ENCODE measurements at regions not wholly inside any gene's neighbourhood (a gene's known extent, or its start where the extent isn't known, plus 50 kb on each side); places are given as distances from the start of the nearest gene placed in this dataset.

DNA sequence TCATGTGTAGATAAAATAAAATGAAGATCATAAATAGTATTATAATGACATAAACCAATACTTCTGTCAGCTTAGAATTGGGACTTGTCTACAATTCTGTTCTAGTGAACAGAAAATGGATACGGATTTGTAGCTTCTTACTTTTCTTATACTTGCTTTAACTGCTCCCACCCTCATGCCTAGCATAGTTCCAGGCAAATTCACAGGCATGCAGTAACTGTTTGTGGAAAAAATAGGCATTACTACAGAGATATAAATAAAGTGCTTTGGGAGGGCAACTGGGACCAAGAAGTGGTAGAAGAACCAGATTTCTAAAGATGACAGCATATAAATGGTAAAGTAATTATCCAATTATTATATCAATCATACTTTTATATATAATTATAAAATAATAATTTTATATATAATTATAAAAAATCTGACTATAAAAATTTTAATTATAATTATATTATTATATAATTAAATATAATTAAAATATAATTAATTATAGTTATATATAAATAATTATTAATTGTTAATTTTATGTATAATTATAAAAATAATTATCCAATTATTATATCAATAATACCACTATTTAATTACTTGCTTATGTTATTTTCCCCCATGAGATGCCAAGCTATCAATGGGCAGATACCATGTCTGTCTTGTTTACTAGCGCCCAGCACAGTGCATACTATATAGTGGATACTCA, 144.1 kb downstream of the NOC3L start:
- Histone ChIP-seq H4K20me1 (replicated peaks in 1 of 2; ENCODE audit: control insufficient read depth in 1 of 2, insufficient read depth in 2 of 2, low read length in 2 of 2) (no peaks in the 10 kb centered on the region), H2BK20ac (ENCODE audit: low read length) (no peak overlapping the region), H3K56ac (replicated peaks; ENCODE audit: insufficient read length, low read depth, low read length) (no peak overlapping the region), H3K4me3 (ENCODE audit: extremely low read depth in 1 of 4, insufficient read depth in 2 of 4, low read depth in 3 of 4, low read length in 4 of 4) (no peak overlapping the region), H3K23ac (ENCODE audit: insufficient read length) (no peak overlapping the region), H3K36me3 (ENCODE audit: control insufficient read depth in 2 of 4, insufficient read depth in 4 of 4, low read length in 3 of 4) (no peaks in the 10 kb centered on the region), H2AFZ (ENCODE audit: low read length) (no peak overlapping the region), H3K18ac (ENCODE audit: extremely low read depth, low read length) (no peak overlapping the region), H2BK120ac (replicated peaks; ENCODE audit: low read depth, low read length) (no peak overlapping the region), H3K9me3 (ENCODE audit: insufficient read depth in 2 of 2, low read depth in 1 of 2, low read length in 1 of 2) (no peaks in the 10 kb centered on the region), H3K79me2 (ENCODE audit: control insufficient read depth in 1 of 2, insufficient read depth in 2 of 2, low read length in 2 of 2) (no peaks in the 10 kb centered on the region), H3K4me1 (replicated peaks in 1 of 4; ENCODE audit: control insufficient read depth in 3 of 4, insufficient read depth in 4 of 4, low read length in 3 of 4) (peaks cover 0 to 9% (median 7%) of the 10 kb centered on the region in 4 experiments; a peak in 4 of 7 replicates), H2BK5ac (ENCODE audit: low read depth, low read length) (no peak overlapping the region), H2AK5ac (ENCODE audit: low read depth, low read length) (no peak overlapping the region), H4K91ac (replicated peaks; ENCODE audit: insufficient read length, low read length) (no peak overlapping the region), H3K4me2 (ENCODE audit: insufficient read depth in 1 of 2, low read depth in 2 of 2, low read length in 2 of 2) (no peak overlapping the region), H4K5ac (ENCODE audit: insufficient read length, low read depth, low read length) (no peak overlapping the region), H3K9ac (replicated peaks in 1 of 4; ENCODE audit: extremely low read depth in 1 of 4, low read depth in 3 of 4, low read length in 3 of 4) (no peak overlapping the region), H3K27ac (ENCODE audit: low read depth, low read length) (no peak overlapping the region), H3K79me1 (ENCODE audit: low read depth, low read length) (no peaks in the 10 kb centered on the region), H3K23me2 (ENCODE audit: low read depth, low read length) (peaks cover 2% of the 10 kb centered on the region; the same call in 1 of the 2 replicates), H3K4ac (replicated peaks; ENCODE audit: insufficient read length, low read depth, low read length) (no peak overlapping the region), H3K14ac (ENCODE audit: insufficient read length) (no peak overlapping the region), H4K8ac (ENCODE audit: extremely low read depth, insufficient read depth, low read length) (no peak overlapping the region), H2BK12ac (ENCODE audit: low read depth, low read length) (no peak overlapping the region), H3K27me3 (replicated peaks in 1 of 4; ENCODE audit: control insufficient read depth in 3 of 4, extremely low read depth in 1 of 4, insufficient read depth in 3 of 4, low read length in 3 of 4) (no peaks in the 10 kb centered on the region; a peak in 1 of 7 replicates), H2BK15ac (ENCODE audit: low read length) (no peak overlapping the region)
- ChIA-PET CTCF (ENCODE audit: partially characterized antibody) (interaction anchor here (0.6 kb wide), 1 partner anchor 648 kb away, joined by 4 read pairs; no protein-coding TSS in a partner anchor), POLR2A (ENCODE audit: partially characterized antibody) (no interaction called here)
- FAIRE-seq, result no peak
- DNase-seq (ENCODE audit: low read depth in 1 of 2, low spot score in 2 of 2), result no peak
- 96% methylated on average over 2 of the region's 2 CpGs; no CpG with 5 or more reads in 1 of the 2 experiments for WGBS, 2 experiments (ENCODE audit: extremely low coverage in 1 of 2, insufficient coverage in 1 of 2, insufficient read length in 1 of 2, insufficient replicate concordance in 2 of 2, low coverage in 1 of 2, low lambda C conversion rate in 2 of 2, missing lambda C conversion rate in 1 of 2)
- TF ChIP-seq ATF2 (IDR thresholded peaks at IDR 0.05; ENCODE audit: low read length) (no peak), MAX (IDR thresholded peaks at IDR 0.05) (no peak), SIX5 (IDR thresholded peaks at IDR 0.05; ENCODE audit: low read depth, low read length) (no peak), BRCA1 (IDR thresholded peaks at IDR 0.05; ENCODE audit: low read depth, low read length) (no peak), TAF1 (IDR thresholded peaks at IDR 0.05; ENCODE audit: low read depth, low read length) (no peak), TBP (IDR thresholded peaks at IDR 0.05; ENCODE audit: low read depth, low read length) (no peak), TCF12 (IDR thresholded peaks at IDR 0.05; ENCODE audit: low read depth, low read length) (no peak), RFX5 (IDR thresholded peaks at IDR 0.05; ENCODE audit: borderline replicate concordance, low read depth, low read length) (no peak), RNF2 (IDR thresholded peaks at IDR 0.05; ENCODE audit: borderline replicate concordance, low read depth, low read length, missing control alignments, poor library complexity, severe bottlenecking) (no peak), MAFK (IDR thresholded peaks at IDR 0.05; ENCODE audit: low read depth, low read length) (no peak), PHF8 (conservative IDR thresholded peaks at IDR 0.05; ENCODE audit: low read depth, low read length) (no peak), KDM5A (IDR thresholded peaks at IDR 0.05; ENCODE audit: low read length) (no peak)

Data from H1 (cell line).